ENCODE measurements at regions not wholly inside any gene's neighbourhood (a gene's known extent, or its start where the extent isn't known, plus 50 kb on each side); places are given as distances from the start of the nearest gene placed in this dataset.
"Not testable (repeated sequence)": the region's sequence is repeated elsewhere in the genome, so short reads cannot be mapped to it uniquely, and the experiment has no call there.

- H3K4me3 ChIP-seq (ENCODE audit: insufficient read depth, low read length), result no peak overlapping the region
- no peak overlapping the region for H3K4me2 ChIP-seq (ENCODE audit: insufficient read depth, low read length)
- peaks cover 47% of the 10 kb centered on the region for H3K4me1 ChIP-seq (ENCODE audit: insufficient read depth, low read length)
- H4K20me1 ChIP-seq (ENCODE audit: insufficient read depth, low read length), result no peaks in the 10 kb centered on the region
- H2AFZ ChIP-seq (ENCODE audit: low read length), result no peak overlapping the region
- H3K79me2 ChIP-seq (ENCODE audit: insufficient read depth, low read length), result no peaks in the 10 kb centered on the region
- H3K36me3 ChIP-seq (ENCODE audit: insufficient read depth, low read length), result no peaks in the 10 kb centered on the region
- no peak for TF ChIP-seq CTCF (IDR thresholded peaks at IDR 0.05; ENCODE audit: extremely low read depth, low read depth, low read length)
- H3K9me3 ChIP-seq (ENCODE audit: low read depth, low read length), result no peaks in the 10 kb centered on the region
- no peak for DNase-seq (ENCODE audit: insufficient read length, low spot score, missing footprints)
- H3K27ac ChIP-seq (ENCODE audit: low read depth, low read length), result no peak overlapping the region
- H3K27me3 ChIP-seq (ENCODE audit: insufficient read depth, low read length), result no peaks in the 10 kb centered on the region
Measured at GRCh38 chr2:120543899-120544298, 191.8 kb upstream of the GLI2 start.

DNA sequence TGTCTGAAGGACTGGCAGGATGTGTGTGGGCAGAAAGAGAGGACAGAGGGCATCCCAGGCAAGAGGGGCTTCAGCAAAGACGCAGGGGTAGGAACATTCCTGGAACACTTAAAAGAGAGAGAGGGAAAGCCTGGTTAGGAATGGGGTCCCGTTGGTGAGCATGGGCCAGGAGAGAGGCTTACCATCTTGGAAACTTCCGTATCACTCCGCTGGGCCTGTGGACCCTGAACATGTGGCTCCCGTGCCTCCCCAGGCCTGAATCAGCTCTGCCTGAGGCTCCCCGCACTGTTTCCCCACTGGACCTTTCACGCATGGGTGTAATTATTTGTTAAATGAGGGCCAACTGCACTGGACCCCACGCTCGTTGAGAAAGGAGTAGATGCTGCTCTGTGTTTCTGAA, 191.1 kb upstream of the GLI2 start:
- Histone ChIP-seq H4K20me1 (ENCODE audit: insufficient read depth, low read length) (no peaks in the 10 kb centered on the region), H3K4me1 (ENCODE audit: insufficient read depth, low read length) (peaks cover 41% of the 10 kb centered on the region), H3K27ac (ENCODE audit: low read depth, low read length) (no peak overlapping the region), H3K4me3 (ENCODE audit: insufficient read depth, low read length) (no peak overlapping the region), H3K36me3 (ENCODE audit: insufficient read depth, low read length) (no peaks in the 10 kb centered on the region), H3K4me2 (ENCODE audit: insufficient read depth, low read length) (no peak overlapping the region), H3K9me3 (ENCODE audit: low read depth, low read length) (no peaks in the 10 kb centered on the region), H3K79me2 (ENCODE audit: insufficient read depth, low read length) (no peaks in the 10 kb centered on the region), H2AFZ (ENCODE audit: low read length) (no peak overlapping the region), H3K27me3 (ENCODE audit: insufficient read depth, low read length) (no peaks in the 10 kb centered on the region)
- no peak for TF ChIP-seq CTCF (IDR thresholded peaks at IDR 0.05; ENCODE audit: extremely low read depth, low read depth, low read length)
- DNase-seq (ENCODE audit: insufficient read length, low spot score, missing footprints), result peak; percentile 52

GRCh38 chr2:120545007-120545406, 190.7 kb upstream of the GLI2 start:
- peaks cover 37% of the 10 kb centered on the region for H3K4me1 ChIP-seq (ENCODE audit: insufficient read depth, low read length)
- not testable (repeated sequence) for H3K9me3 ChIP-seq (ENCODE audit: low read depth, low read length); DNase-seq (ENCODE audit: insufficient read length, low spot score, missing footprints); H3K4me3 ChIP-seq (ENCODE audit: insufficient read depth, low read length); H2AFZ ChIP-seq (ENCODE audit: low read length); H3K27me3 ChIP-seq (ENCODE audit: insufficient read depth, low read length); H3K27ac ChIP-seq (ENCODE audit: low read depth, low read length); H4K20me1 ChIP-seq (ENCODE audit: insufficient read depth, low read length); H3K79me2 ChIP-seq (ENCODE audit: insufficient read depth, low read length); H3K4me2 ChIP-seq (ENCODE audit: insufficient read depth, low read length); H3K36me3 ChIP-seq (ENCODE audit: insufficient read depth, low read length)

DNA sequence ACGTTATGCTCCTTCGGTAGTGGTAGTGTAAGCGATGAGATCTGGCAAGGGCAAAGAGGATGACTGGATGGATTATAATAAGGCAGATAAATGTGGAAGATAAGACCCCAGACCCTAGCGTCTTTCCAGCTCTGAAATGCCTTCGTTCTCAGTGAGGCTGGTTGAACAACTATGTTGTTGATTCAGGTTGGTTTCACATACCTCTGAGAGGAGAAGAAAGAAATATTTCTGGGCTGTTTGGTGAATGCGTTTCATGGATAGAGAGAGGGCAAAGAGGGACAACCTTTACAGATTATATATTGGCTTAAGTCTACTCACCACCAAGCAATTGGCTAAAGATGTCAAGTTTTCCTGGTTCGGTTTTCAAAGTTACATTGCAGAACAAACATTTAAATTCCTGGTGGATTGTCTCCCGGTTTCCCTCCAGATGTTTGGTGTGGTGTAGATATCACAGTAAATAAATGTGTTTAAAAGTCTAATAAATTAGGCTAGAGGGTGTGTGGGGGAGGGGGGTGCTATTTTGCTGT, 190.1 kb upstream of the GLI2 start:
- no peaks in the 10 kb centered on the region for H3K36me3 ChIP-seq (ENCODE audit: insufficient read depth, low read length)
- TF ChIP-seq CTCF (IDR thresholded peaks at IDR 0.05; ENCODE audit: extremely low read depth, low read depth, low read length), result no peak
- peak overlapping the region; percentile 97 for H3K27ac ChIP-seq (ENCODE audit: low read depth, low read length)
- H3K9me3 ChIP-seq (ENCODE audit: low read depth, low read length), result no peaks in the 10 kb centered on the region
- H3K79me2 ChIP-seq (ENCODE audit: insufficient read depth, low read length), result no peaks in the 10 kb centered on the region
- H4K20me1 ChIP-seq (ENCODE audit: insufficient read depth, low read length), result no peaks in the 10 kb centered on the region
- H3K27me3 ChIP-seq (ENCODE audit: insufficient read depth, low read length), result no peaks in the 10 kb centered on the region
- H3K4me3 ChIP-seq (ENCODE audit: insufficient read depth, low read length), result peak overlapping the region; percentile 40
- H3K4me1 ChIP-seq (ENCODE audit: insufficient read depth, low read length), result peaks cover 31% of the 10 kb centered on the region
- no peak for DNase-seq (ENCODE audit: insufficient read length, low spot score, missing footprints)
- H2AFZ ChIP-seq (ENCODE audit: low read length), result no peak overlapping the region
- H3K4me2 ChIP-seq (ENCODE audit: insufficient read depth, low read length), result peak overlapping the region; percentile 78
